H1 (cell line): ENCODE measurements at regions not wholly inside any gene's neighbourhood (a gene's known extent, or its start where the extent isn't known, plus 50 kb on each side); places are given as distances from the start of the nearest gene placed in this dataset.

Experiments
- BCL11A ChIP-seq, 2 experiments: IDR thresholded peaks; one replicate each; pipeline ENCODE4 v1.6.1; 2011; ENCODE audit warnings: low read depth in 2 of 2, low read length in 2 of 2, mild to moderate bottlenecking in 2 of 2
- CTCF ChIP-seq, 3 experiments: IDR thresholded peaks; 1 replicate in 2 of 3; 2 replicates in 1 of 3; pipeline versions ENCODE4 v1.5.1 to v1.6.1; 2011; ENCODE audit warnings: low read length in 3 of 3, mild to moderate bottlenecking in 3 of 3, inconsistent platforms in 2 of 3, low read depth in 1 of 3, moderate library complexity in 1 of 3; ENCODE audit not compliant: insufficient read depth in 1 of 3; ENCODE audit errors: control extremely low read depth in 1 of 3
- EP300 ChIP-seq, 2 experiments: IDR thresholded peaks; 1 replicate in 1 of 2; 2 replicates in 1 of 2; pipeline ENCODE4 v1.6.1; 2011 to 2012; ENCODE audit warnings: low read depth in 2 of 2, low read length in 2 of 2, mild to moderate bottlenecking in 2 of 2, borderline replicate concordance in 1 of 2, inconsistent platforms in 1 of 2, moderate library complexity in 1 of 2
- FOSL1 ChIP-seq: IDR thresholded peaks from 2 replicates; pipeline ENCODE4 v1.6.1; 2011; ENCODE audit warnings: mild to moderate bottlenecking, low read depth, low read length, moderate library complexity; ENCODE audit not compliant: insufficient read depth
- JUN ChIP-seq: IDR thresholded peaks from 2 replicates; pipeline ENCODE4 v1.6.1; 2011; ENCODE audit warnings: low read depth, mild to moderate bottlenecking, improper control_type of control experiment, low read length
- POU5F1 ChIP-seq: IDR thresholded peaks from 2 replicates; pipeline ENCODE4 v1.6.1; 2011; ENCODE audit warnings: low read depth, mild to moderate bottlenecking, low read length, moderate library complexity
- RAD21 ChIP-seq, 2 experiments: IDR thresholded peaks in 1 of 2; conservative IDR thresholded peaks in 1 of 2; 2 replicates each; pipeline ENCODE4 v1.6.1; 2011; ENCODE audit warnings: low read depth in 2 of 2, low read length in 2 of 2, improper control_type of control experiment in 1 of 2, inconsistent platforms in 1 of 2, mild to moderate bottlenecking in 1 of 2, moderate library complexity in 1 of 2
- SIRT6 ChIP-seq: IDR thresholded peaks from one replicate; pipeline ENCODE4 v1.7.1; 2012; ENCODE audit warnings: low read length, inconsistent platforms
- USF2 ChIP-seq: IDR thresholded peaks from 2 replicates; pipeline ENCODE4 v1.6.1; 2011; ENCODE audit warnings: low read length, improper control_type of control experiment

GRCh38 chr5:38104497-38105230 is 153.7 kb upstream of the EGFLAM start (continued):
- TF ChIP-seq SIRT6 (no peak), POU5F1 (no peak), RAD21 (IDR thresholded peaks at IDR 0.05 in 1 of 2, conservative IDR thresholded peaks at IDR 0.05 in 1 of 2; ENCODE audit: low read depth in 2 of 2, low read length in 2 of 2) (no peak), FOSL1 (no peak), JUN (no peak), EP300 (IDR thresholded peaks at IDR 0.05; ENCODE audit: borderline replicate concordance in 1 of 2, low read depth in 2 of 2, low read length in 2 of 2) (peak in 1 of 2 experiments; percentile 56; a peak in 1 of 3 replicates), BCL11A (IDR thresholded peaks at IDR 0.05; ENCODE audit: low read depth in 2 of 2, low read length in 2 of 2) (no peak), USF2 (no peak), CTCF (IDR thresholded peaks at IDR 0.05; ENCODE audit: control extremely low read depth in 1 of 3, insufficient read depth in 1 of 3, low read depth in 1 of 3, low read length in 3 of 3) (no peak)
